Fibroblast of lung (primary cell): ENCODE measurements at regions not wholly inside any gene's neighbourhood (a gene's known extent, or its start where the extent isn't known, plus 50 kb on each side); places are given as distances from the start of the nearest gene placed in this dataset.

Experiments
- EZH2 ChIP-seq: IDR thresholded peaks from 2 replicates; pipeline ENCODE4 v1.5.1; 2012; ENCODE audit warnings: low read length, control low read depth, mild to moderate bottlenecking; ENCODE audit errors: missing control alignments
- TF ChIP-seq, protein P1 (sequence below), 2 donors: IDR thresholded peaks in 1 of 2; conservative IDR thresholded peaks in 1 of 2; 1 replicate in 1 of 2; 2 replicates in 1 of 2; pipeline ENCODE4 v1.5.1; 2011 to 2012; ENCODE audit warnings: low read length in 2 of 2, control low read depth in 1 of 2, inconsistent platforms in 1 of 2, low read depth in 1 of 2, mild to moderate bottlenecking in 1 of 2

- TF ChIP-seq, protein P1, sequence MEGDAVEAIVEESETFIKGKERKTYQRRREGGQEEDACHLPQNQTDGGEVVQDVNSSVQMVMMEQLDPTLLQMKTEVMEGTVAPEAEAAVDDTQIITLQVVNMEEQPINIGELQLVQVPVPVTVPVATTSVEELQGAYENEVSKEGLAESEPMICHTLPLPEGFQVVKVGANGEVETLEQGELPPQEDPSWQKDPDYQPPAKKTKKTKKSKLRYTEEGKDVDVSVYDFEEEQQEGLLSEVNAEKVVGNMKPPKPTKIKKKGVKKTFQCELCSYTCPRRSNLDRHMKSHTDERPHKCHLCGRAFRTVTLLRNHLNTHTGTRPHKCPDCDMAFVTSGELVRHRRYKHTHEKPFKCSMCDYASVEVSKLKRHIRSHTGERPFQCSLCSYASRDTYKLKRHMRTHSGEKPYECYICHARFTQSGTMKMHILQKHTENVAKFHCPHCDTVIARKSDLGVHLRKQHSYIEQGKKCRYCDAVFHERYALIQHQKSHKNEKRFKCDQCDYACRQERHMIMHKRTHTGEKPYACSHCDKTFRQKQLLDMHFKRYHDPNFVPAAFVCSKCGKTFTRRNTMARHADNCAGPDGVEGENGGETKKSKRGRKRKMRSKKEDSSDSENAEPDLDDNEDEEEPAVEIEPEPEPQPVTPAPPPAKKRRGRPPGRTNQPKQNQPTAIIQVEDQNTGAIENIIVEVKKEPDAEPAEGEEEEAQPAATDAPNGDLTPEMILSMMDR (conservative IDR thresholded peaks at IDR 0.05 in 1 of 2, IDR thresholded peaks at IDR 0.05 in 1 of 2; ENCODE audit: low read depth in 1 of 2, low read length in 2 of 2), result no peak
- TF ChIP-seq EZH2, result no peak
Measured at GRCh38 chr11:19466314-19466713, 225.6 kb upstream of the E2F8 start.
